HG02970 (cell line): ENCODE measurements at regions not wholly inside any gene's neighbourhood (a gene's known extent, or its start where the extent isn't known, plus 50 kb on each side); places are given as distances from the start of the nearest gene placed in this dataset.
"Not testable (repeated sequence)": the region's sequence is repeated elsewhere in the genome, so short reads cannot be mapped to it uniquely, and the experiment has no call there.

Source experiments
- ATAC-seq: cut with Tn5 transposase; IDR thresholded peaks from one replicate; pipeline ENCODE4 v1.9.1; 2021; ENCODE audit warnings: mild to moderate bottlenecking, moderate library complexity, moderate number of reproducible peaks; ENCODE audit not compliant: unreplicated experiment, low FRiP score

DNA sequence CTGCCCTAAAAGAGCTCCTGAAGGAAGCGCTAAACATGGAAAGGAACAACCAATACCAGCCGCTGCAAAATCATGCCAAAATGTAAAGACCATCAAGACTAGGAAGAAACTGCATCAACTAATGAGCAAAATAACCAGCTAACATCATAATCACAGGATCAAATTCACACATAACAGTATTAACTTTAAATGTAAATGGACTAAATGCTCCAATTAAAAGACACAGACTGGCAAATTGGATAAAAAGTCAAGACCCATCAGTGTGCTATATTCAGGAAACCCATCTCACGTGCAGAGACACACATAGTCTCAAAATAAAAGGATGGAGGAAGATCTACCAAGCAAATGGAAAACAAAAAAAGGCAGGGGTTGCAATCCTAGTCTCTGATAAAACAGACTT lies 88.8 kb upstream of the CAV2 start:
- not testable (repeated sequence) for ATAC-seq

DNA sequence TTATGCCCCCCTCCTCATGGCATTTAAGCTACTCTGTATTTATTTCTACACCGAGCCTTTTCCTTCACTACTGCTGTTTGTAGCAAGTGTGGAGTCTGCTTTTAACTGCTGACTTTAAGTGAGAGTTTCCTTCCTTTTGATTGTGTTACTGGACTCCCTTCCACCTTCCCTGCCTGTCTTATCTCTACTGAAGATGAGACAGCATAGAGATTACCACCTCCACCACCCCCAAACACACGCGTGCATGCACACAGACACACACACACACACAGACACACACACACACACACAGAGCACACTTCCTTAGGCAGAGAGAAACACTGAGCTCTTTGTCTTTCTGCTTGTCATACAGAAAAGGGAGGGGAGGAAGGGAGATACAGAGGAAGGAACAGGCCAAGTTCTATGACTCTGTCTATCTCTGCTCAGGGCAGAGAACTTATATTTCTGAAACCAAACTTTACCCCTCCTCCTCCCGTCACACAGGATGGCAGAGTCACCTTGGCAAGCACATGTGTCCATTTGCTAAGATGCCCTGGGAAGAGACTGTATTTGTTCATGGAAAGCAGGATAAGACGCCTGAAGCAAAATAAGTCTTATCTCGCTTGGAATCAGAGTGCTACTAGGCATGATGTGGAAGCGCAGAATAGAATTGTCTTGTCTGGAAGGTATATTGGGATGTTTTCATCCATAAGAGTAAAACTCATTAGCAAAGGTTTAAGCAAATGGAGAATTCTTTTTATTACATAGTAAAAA lies 81.8 kb upstream of the CAV2 start:
- no peak for ATAC-seq

DNA sequence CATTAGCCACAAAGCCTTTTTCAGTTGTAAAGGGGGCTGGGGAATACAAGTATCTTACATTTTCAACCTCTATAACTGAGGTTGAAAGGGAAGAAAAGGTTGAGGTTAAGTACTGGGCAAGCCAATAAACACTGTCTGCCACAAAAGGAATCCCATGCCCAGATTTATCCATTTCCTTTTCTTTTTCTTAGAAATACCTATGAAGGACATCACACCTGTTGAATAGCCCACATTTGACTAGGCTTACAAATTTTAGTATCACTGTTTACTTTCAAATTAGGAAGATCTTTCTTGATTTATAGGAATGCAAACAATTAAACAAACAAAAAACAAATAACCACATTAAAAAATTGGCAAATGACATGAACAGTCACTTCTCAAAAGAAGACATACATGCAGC lies 81.0 kb upstream of the CAV2 start:
- no peak for ATAC-seq

DNA sequence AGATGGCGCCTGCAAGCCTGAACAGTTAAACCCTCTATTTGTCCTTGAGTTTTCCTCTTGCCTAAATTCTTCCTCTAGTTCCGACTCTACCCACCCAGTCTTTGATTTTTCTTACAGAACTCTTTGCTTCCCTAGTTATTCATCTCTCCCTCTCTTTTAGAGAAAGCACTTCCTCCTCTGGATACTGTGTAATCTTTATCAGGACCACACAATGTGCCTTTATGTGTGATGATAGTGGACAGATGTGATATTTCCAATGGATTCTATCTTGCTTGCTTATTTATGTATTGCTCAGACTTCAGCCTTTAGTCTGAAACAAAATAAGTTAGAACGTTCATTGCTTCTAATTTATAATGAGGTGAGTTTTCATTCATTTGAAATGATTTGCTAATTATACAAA lies 79.5 kb upstream of the CAV2 start:
- no peak for ATAC-seq

DNA sequence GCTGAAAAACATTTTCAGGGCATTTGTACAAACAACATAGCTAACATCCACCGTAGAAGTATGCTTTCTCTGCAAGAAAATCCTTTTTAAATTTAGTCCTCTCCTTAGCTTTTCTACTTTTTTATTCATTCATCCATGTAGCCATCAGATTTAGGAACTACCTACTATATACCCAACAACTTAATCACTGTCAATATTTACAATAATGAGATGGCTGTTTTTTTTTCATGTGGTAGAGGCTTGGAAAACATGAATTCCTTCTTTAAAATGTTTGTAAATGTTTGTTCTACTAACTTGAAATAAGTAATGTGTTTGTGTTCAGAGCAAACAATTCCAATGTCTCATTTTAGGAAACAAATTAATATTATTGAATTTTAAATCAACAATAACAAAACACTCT lies 78.2 kb upstream of the CAV2 start:
- no peak for ATAC-seq

DNA sequence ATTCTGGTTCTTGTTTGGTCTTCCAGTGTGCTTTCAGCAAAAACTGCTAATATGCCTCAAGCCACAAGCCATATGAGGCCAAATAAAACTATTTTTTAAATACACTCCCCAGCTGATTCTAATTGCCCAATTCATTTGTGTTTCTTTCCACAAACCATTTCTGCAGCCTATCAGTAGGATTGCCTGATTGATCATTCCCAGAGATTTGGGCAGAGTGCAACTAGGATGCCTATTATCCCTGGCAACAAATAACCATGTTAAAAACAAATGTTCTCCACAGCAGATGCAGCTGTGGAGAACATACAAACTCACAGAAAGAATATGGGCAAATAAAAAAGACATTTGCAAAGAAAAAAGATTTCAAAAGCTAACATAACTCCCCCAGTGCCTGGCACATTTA lies 76.9 kb upstream of the CAV2 start:
- ATAC-seq: no peak

DNA sequence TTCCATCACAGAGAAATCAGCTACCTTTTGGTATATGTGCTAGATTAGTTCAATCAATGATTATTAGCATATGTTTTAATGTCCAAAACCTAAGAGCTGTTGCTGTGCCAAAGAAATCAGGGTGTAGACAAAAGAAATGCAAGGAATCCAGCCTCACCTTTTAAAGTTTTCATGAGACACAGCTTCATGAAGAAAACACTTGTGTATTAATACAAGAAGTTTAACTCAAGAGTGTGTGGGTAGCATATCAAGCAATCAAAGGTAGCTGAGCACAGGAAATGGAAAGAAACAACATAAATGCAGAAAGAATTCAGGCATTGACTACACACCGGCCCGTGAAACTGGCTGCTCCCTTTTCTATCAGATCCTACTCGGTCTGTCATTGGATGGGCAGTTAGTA lies 76.0 kb upstream of the CAV2 start:
- no peak for ATAC-seq

DNA sequence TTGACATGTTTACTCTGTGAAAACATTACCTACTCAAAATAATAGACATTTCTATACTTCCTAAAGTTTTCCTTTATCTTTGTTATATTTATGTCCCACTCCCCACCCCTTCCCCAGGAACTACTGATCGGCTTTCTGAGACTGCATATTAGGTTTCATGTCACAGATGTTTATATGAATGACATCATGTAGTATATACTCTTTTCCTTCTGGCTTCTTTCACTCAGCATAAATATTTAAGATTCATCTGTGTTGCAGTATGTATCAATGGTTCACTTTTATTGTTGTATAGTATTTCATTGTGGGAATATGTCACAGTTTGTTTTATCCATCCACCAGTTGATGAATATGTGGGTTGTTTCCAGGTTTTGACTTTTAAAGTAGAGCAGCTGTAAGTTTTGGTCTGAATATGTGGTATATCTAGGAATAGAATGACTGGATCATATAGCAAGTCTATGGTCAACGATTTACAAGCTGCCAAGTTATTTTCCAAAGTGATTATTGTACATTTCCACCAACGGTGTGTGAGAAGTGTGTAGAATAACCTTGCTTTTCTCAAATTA lies 73.8 kb upstream of the CAV2 start:
- no peak for ATAC-seq

DNA sequence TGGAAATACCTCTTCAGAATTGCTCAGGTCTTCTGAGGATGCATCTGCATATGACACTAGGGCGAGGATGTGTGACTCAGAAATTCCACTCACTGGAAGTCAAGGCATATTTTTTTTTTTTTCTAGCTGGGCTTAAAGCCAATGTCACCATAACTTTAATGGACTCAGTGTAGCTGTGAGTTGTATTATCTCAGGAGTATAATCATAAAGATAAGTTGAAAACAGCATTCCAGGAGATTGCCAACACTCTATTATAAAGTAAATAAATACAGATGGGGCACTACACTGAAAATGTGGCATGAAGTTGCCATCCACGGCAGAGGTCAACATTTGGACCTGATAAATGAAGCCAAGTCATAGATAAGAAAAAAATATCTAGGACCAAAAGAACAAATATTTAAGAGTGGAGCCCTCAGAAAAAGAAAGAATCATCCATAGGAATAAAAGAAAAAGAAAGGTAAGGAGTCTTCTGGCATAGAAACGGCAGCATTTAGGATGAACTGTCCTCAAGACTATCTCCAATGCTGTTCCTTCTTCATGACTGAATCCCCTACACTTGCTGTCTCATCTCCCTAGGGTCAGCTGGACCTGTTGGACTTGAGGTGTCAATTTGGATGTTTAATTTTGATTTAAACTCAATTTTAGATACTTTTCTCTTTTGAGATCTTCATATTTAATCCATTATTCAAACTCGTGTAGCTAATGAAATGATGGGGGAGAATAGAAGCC lies 72.9 kb upstream of the CAV2 start:
- no peak for ATAC-seq

DNA sequence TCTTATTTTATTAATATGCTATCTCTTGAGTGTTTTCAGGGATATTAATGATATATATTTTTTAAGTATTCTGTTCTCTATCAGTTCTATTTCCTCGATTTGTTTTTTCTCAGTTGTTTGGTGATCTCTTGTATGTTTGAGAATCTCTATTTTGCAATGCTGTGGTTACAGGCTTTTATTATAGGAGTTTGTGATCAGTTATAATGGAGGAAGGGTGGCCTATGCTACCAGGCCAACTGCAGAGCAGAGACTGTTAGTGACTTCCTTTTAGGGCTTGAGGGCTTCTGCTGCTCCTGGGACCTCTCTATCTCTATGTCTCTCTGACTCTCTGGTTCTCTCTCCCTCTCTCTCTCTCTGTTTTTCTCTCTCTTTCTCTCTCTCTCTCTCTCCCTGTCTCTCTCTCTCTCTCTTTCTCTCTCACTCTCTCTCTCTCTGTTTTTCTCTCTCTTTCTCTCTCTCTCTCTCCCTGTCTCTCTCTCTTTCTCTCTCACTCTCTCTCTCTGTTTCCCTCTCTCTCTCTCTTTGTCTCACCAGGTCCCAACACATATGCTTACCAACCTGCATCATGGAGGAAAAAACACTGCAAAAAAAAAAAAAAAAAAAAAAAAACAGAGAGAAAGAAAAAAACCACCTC lies 69.4 kb upstream of the CAV2 start:
- ATAC-seq: no peak

DNA sequence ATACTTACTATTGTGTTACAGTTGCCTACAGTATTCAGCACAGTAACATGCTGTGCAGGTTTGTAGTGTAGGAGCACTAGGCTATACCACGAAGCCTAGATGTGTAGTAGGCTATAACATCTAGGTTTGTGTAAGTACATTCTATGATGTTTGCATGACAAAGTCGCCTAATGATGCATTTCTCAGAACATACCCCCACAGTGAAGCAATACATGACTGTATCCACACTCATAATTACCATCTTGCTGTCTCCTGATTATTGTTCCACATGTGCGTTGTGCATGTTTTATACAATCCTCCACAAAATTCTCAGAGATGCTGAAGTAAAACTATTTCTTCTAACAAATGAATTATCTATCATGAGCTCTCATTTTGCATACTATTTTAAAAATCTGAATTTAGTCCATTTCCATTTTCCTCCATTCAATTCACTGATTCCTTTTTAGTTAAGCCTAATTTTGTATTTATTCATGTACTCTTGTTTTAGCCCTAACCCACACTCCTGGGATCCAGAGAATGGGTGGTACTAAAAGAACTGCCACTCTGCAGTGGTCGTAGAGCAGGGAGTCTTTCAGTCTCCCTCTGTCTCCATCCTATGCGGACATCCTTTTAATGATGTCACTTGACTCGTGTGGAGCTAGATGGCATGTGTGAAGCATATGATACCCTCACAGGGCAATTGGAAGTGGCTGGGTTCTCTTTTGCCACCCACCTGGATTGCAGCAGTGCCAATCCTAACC lies 67.6 kb upstream of the CAV2 start:
- no peak for ATAC-seq

DNA sequence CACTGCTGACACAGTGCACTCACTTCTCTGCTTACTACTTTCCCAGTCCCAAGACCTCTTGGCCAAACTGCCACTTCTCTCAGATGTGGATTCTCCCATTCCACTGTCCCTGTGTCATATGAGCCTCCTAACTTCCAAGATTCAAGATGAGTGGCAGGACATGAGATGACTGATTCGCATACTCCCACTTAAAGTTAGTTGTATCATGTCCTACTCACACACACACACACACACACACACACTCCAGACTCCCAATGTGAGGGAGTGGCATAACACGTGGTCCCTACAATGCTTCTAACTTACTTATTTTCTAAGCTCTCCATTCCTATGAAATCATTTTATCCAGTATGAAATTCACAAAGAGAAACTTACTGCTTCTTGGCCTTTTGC lies 67.0 kb upstream of the CAV2 start:
- no peak for ATAC-seq

DNA sequence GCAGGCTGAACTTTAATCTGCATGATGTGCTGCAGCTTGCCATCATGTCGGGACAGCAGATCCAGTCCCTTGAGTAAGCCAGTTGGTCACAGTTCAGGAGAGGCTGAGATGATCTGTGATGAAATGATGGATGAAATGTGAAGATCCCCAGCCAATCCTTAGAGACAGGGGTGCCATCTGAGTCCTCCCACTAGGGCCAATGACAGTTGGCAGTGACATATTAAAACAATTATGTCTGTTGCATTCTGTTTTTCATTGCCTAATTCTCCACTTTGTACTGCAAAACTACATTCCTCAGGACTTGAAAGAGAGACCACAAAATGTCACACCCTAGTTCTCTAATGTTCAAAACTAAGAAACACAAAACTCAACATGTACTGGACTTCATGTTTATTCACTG lies 66.3 kb upstream of the CAV2 start:
- ATAC-seq: no peak

DNA sequence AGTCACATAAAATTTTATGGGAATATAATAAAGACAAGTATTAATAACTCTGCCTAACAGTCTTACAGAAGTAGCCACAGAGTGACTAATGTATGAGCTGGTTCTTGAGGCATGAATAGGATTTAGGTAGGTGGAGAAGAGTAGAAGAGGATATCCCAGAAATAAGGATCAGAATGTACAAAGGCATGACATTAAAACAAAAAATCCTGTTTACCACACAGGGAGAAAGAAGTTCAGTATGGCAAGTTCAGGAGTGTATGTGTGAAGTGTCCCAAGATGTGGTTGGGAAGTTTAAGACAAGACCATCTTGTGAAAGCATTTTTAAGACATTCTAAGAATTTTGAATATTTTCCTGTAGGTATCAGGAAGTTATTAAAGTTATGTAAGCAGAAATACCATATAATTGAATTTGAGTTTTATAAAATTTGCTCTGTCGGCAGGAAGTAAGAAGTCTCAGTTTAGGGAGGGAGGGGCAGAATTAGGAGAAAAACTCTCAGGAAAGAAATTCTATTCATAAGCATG lies 64.7 kb upstream of the CAV2 start:
- no peak for ATAC-seq

DNA sequence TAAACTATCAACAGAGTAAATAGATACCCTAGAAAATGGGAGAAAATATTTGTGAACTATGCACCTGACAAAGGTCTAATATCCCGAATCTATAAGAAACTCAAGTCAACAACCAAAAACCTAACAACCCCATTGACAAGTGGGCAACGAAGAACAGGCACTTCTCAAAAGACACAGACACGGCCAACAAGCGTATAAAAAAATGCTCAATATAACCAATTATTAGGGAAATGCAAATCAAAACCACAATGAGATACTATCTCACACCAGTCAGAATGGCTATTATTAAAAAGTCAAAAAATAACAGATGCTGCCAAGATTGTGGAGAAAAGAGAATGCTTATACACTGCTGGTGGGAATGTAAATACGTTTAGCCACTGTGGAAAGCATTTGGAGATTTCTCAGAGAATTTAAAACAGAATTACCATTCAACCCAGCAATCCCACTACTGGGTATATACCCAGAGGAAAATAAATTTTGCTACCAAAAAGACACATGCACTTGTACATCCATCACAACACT lies 63.2 kb upstream of the CAV2 start:
- ATAC-seq: no peak

DNA sequence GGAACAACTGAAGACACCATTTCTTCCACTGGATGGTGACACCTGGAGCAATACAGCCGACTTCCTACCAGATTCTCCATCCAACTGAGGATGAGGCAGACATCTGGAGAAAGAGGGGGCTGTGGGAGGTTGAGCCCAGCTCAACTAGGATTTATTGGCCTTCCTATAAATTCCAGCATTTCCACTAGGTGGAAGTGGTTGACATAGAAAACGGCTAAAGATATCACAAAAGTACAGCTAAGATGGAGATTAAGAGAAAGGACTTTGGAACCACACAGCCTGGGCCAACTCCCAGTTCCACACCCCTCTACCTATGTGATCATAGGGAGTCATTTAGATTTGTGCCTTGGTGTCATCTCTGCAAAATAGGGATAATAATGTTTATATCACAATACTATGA lies 61.3 kb upstream of the CAV2 start:
- ATAC-seq: no peak

DNA sequence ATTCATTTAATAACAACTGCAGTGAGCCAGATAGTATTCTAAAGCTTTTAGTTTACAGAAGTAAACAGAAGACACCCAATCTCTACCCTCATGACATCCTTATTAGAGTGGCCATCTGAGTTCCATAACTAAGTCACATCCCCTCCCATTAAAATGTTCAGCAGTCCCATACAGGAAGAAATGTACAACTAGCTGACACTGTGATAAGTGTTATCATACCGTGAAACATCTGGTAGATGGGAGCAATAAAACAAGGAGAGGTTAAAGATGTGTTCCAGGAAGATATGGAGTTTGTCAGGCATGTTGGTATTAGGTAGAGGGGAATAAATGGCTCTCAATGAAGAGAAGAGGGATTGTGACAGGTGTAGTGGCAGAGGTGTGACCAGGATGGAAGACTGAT lies 60.5 kb upstream of the CAV2 start:
- no peak for ATAC-seq

DNA sequence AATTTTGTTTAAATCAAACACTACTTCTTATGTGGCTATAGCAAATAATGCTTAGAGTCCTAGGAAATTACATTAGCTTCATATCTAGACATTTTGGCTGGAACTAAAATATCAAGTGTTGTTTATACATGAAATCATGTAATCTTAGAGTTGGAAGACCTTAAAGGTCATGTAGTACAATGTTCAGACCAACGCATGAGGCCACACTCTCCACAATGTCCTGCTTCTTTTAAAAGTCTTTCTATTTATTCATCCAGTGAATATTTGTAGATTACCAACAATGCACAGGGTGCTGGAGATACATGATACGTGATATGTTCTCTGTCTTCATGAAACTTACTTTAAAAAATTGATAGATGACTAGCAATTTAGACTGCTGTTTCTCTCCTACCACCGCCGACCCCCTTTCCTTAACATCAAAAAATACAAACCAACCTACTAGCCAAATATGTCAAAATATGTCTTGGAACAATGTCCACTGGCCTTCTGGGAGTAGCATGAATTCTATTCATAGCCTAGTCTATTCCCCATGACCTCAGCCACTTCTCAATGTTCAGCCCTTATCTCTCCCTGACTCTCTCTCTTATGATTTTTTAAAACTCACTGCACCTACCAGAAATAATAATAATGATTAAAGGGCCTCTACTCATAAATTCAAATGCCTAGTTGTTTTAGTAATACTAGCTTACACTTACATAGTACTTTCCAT lies 59.5 kb upstream of the CAV2 start:
- ATAC-seq: no peak

DNA sequence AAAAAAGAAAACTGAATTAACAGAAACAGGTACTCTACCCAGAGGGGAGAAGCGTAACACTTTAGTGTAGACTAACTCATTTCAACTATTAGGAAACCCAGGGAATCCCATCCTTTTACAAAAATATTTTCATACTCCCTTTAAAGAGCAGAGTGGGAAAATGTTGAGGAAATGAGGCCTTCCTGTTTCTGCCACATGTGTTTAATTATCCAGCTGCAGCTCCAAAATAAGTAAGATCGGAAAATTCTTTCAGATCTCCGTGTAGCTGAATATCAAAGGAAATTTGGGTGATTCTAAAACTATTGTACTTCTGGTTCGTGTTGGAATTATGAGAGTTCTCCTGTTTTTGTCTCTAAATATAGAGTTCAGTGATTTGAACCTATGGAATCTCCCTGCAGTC lies 58.0 kb upstream of the CAV2 start:
- no peak for ATAC-seq

DNA sequence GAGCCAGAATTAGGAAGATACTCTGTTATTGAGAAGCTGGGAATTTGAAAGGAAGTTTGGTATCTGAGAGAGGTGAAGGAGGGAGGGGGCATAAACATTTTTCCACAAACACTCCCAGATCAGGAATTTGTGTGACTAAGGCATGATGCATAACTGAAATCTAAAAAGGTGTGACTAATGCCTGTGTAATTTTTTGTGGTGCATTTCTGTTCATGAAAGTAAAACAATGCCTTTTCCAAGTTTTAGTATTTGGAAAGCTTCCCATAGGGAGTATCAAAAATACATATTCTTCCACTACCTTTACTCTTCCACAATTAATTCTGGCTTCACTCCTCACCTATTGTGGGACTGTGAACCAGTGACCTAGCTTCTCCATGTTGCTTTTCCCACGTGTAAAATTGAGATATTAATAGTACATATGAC lies 56.4 kb upstream of the CAV2 start:
- ATAC-seq: no peak
